Panc1 (cell line): ENCODE measurements at regions not wholly inside any gene's neighbourhood (a gene's known extent, or its start where the extent isn't known, plus 50 kb on each side); places are given as distances from the start of the nearest gene placed in this dataset.

Source experiments
- ATAC-seq: fragments of 200-7000 bp; cut with Tn5 transposase; 2 replicates; pipeline ENCODE4 v1.9.1; 2020; ENCODE audit warnings: mild to moderate bottlenecking, moderate library complexity
- BruUV-seq: library from RNA; stranded (reverse); fragments of 400-500 nt; replicated peaks from 2 replicates; lab custom pipeline; 2021; lab: Mats Ljungman, UMichigan
- CTCF ChIA-PET: fragments of 300-600 bp; sonication (Branson Sonifier 250); formaldehyde crosslinking; loops from one replicate; lab custom pipeline; 2022; ENCODE audit warnings: antibody characterized with exemption; lab: Charles Lee
- POLR2A ChIA-PET: fragments of 300-600 bp; sonication (Branson Sonifier 250); formaldehyde crosslinking; loops from one replicate; lab custom pipeline; 2022; ENCODE audit warnings: antibody characterized with exemption; lab: Charles Lee
- DNase-seq: peaks from one replicate; pipeline ENCODE4 v3.0.0-alpha.2; 2010; ENCODE audit warnings: low read depth, low spot score
- H3K27ac ChIP-seq: 2 replicates; pipeline ENCODE4 v1.5.1; 2011; ENCODE audit warnings: mild to moderate bottlenecking, low read length, inconsistent platforms
- H3K27me3 ChIP-seq: fragments of 200-500 bp; sonication (Bioruptor generic); 2 replicates; pipeline ENCODE4 v1.6.0; 2014; ENCODE audit warnings: low read length, inconsistent platforms; ENCODE audit not compliant: control insufficient read depth, insufficient read depth
- H3K36me3 ChIP-seq: fragments of 200-500 bp; sonication (Bioruptor generic); 2 replicates; pipeline ENCODE4 v1.5.1; 2014; ENCODE audit warnings: inconsistent platforms, mild to moderate bottlenecking, low read length, moderate library complexity; ENCODE audit not compliant: control insufficient read depth, insufficient read depth
- H3K4me1 ChIP-seq: 2 replicates; pipeline ENCODE4 v1.5.1; 2011; ENCODE audit warnings: inconsistent platforms, mild to moderate bottlenecking, low read length, moderate library complexity; ENCODE audit not compliant: control insufficient read depth, insufficient read depth
- H3K4me3 ChIP-seq, 2 experiments: 2 replicates each; pipeline ENCODE4 v1.5.1; 2011 to 2012; ENCODE audit warnings: low read depth in 2 of 2, low read length in 2 of 2, mild to moderate bottlenecking in 2 of 2, inconsistent platforms in 1 of 2, moderate library complexity in 1 of 2
- H3K9me3 ChIP-seq: fragments of 200-500 bp; sonication (Bioruptor generic); 2 replicates; pipeline ENCODE4 v1.5.1; 2014; ENCODE audit warnings: low read depth, mild to moderate bottlenecking, inconsistent platforms, low read length, moderate library complexity; ENCODE audit not compliant: control insufficient read depth, insufficient read depth
- POLR2AphosphoS5 ChIP-seq: IDR thresholded peaks from 2 replicates; pipeline ENCODE4 v1.6.1; 2012; ENCODE audit warnings: mild to moderate bottlenecking, low read depth, low read length, moderate library complexity
- SIN3A ChIP-seq: IDR thresholded peaks from 2 replicates; pipeline ENCODE4 v1.6.1; 2012; ENCODE audit warnings: low read depth, mild to moderate bottlenecking, low read length, moderate library complexity, borderline replicate concordance; ENCODE audit not compliant: insufficient read depth
- TCF7L2 ChIP-seq: IDR thresholded peaks from 2 replicates; pipeline ENCODE4 v1.6.1; 2011; ENCODE audit warnings: mild to moderate bottlenecking, low read depth, low read length, inconsistent platforms
- in situ Hi-C: cut with HindIII; loops from 2 replicates; pipeline ENCODE4 v1.10.0; 2016; ENCODE audit warnings: low sequenced_read_pairs, low pct_unique_long_range_greater_than_20kb
- intact Hi-C: fragments of 100-400 bp; cut with micrococcal nuclease; formaldehyde crosslinking; loops from one replicate; pipeline ENCODE4 v1.10.0; 2022; ENCODE audit not compliant: unreplicated experiment
- TF ChIP-seq, protein P1 (sequence below): fragments of 450-650 bp; IDR thresholded peaks from 2 replicates; pipeline ENCODE4 v1.5.1; 2017; ENCODE audit warnings: mild to moderate bottlenecking
- TF ChIP-seq, protein P2 (sequence below), 2 experiments: IDR thresholded peaks; 2 replicates each; pipeline ENCODE4 v1.6.1; 2011 to 2012; ENCODE audit warnings: low read depth in 2 of 2, control low read depth in 1 of 2, low read length in 1 of 2, mild to moderate bottlenecking in 1 of 2, moderate library complexity in 1 of 2; ENCODE audit not compliant: insufficient read depth in 1 of 2

DNA sequence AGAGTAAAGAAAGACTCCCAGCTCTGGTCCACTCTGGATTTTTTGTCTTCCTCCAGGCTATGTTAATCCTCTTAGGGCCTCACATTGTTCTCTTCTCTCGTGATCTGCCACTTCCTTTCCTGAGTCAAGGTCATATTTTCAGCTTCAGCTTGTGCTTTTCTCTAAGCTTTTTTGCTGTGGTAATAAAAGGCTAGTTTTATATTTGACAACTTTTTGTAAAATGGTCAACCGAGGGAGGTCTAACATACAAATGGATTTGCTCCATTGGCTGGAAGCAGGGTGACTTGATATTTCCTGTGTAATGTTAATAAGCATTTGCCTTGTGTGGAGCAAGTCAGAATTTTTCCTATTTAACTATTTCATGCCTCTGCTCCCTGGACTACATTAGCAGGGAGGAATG, 239.7 kb downstream of the RAB28 start:
- DNase-seq (no peak), ATAC-seq (no peak)
- H3K4me1 ChIP-seq = no peaks in the 10 kb centered on the region
- H3K4me3 ChIP-seq = no peak overlapping the region
- in situ Hi-C loops (no loop called here), intact Hi-C loops (no loop called here)
- H3K27me3 ChIP-seq = no peaks in the 10 kb centered on the region
- ChIA-PET POLR2A (no interaction called here), CTCF (no interaction called here)
- H3K9me3 ChIP-seq = no peaks in the 10 kb centered on the region
- TF ChIP-seq POLR2AphosphoS5 = no peak
- TF ChIP-seq SIN3A = no peak
- no peak overlapping the region for H3K27ac ChIP-seq
- no peaks in the 10 kb centered on the region for H3K36me3 ChIP-seq
- BruUV-seq = no TSS peak

DNA sequence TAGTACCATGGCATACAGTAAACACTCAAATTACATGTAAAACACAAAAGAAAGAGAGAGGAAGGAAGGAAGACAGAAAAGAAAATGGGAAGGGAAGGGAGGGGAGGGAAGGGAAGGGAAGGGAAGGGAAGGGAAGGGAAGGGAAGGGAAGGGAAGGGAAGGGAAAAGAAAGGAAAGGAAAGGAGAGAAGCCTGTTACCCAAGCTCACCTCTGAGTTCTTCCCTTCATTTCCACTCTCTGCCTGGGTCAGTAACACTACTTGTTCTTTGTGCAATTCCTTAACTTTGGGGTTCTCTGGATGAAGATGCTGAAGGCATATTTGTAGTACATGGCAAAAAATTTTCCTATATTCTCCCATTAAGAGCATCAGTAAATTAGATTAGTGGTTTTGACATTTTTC, 241.0 kb downstream of the RAB28 start:
- Histone ChIP-seq H3K4me1 (no peaks in the 10 kb centered on the region), H3K27ac (no peak overlapping the region), H3K36me3 (no peaks in the 10 kb centered on the region), H3K27me3 (no peaks in the 10 kb centered on the region), H3K9me3 (no peaks in the 10 kb centered on the region), H3K4me3 (no peak overlapping the region)
- ChIA-PET CTCF (no interaction called here), POLR2A (no interaction called here)
- intact Hi-C loops (no loop called here), in situ Hi-C loops (no loop called here)
- ATAC-seq (no peak), DNase-seq (no peak)
- TF ChIP-seq, protein P1, sequence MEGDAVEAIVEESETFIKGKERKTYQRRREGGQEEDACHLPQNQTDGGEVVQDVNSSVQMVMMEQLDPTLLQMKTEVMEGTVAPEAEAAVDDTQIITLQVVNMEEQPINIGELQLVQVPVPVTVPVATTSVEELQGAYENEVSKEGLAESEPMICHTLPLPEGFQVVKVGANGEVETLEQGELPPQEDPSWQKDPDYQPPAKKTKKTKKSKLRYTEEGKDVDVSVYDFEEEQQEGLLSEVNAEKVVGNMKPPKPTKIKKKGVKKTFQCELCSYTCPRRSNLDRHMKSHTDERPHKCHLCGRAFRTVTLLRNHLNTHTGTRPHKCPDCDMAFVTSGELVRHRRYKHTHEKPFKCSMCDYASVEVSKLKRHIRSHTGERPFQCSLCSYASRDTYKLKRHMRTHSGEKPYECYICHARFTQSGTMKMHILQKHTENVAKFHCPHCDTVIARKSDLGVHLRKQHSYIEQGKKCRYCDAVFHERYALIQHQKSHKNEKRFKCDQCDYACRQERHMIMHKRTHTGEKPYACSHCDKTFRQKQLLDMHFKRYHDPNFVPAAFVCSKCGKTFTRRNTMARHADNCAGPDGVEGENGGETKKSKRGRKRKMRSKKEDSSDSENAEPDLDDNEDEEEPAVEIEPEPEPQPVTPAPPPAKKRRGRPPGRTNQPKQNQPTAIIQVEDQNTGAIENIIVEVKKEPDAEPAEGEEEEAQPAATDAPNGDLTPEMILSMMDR = no peak
- no TSS peak for BruUV-seq

- no peak for DNase-seq
These were observed 244.1 kb downstream of the RAB28 start for GRCh38 chr4:13240066-13240465.

More at GRCh38 chr4:13240066-13240465, 244.1 kb downstream of the RAB28 start:
- Histone ChIP-seq H3K9me3 (no peaks in the 10 kb centered on the region), H3K36me3 (no peaks in the 10 kb centered on the region), H3K4me3 (no peak overlapping the region), H3K27ac (no peak overlapping the region), H3K27me3 (no peaks in the 10 kb centered on the region), H3K4me1 (no peaks in the 10 kb centered on the region)
- POLR2A ChIA-PET = no interaction called here
- no TSS peak for BruUV-seq
- no peak for ATAC-seq
- CTCF ChIA-PET = no interaction called here
- in situ Hi-C loops (no loop called here), intact Hi-C loops (no loop called here)
- TF ChIP-seq, protein P2, sequence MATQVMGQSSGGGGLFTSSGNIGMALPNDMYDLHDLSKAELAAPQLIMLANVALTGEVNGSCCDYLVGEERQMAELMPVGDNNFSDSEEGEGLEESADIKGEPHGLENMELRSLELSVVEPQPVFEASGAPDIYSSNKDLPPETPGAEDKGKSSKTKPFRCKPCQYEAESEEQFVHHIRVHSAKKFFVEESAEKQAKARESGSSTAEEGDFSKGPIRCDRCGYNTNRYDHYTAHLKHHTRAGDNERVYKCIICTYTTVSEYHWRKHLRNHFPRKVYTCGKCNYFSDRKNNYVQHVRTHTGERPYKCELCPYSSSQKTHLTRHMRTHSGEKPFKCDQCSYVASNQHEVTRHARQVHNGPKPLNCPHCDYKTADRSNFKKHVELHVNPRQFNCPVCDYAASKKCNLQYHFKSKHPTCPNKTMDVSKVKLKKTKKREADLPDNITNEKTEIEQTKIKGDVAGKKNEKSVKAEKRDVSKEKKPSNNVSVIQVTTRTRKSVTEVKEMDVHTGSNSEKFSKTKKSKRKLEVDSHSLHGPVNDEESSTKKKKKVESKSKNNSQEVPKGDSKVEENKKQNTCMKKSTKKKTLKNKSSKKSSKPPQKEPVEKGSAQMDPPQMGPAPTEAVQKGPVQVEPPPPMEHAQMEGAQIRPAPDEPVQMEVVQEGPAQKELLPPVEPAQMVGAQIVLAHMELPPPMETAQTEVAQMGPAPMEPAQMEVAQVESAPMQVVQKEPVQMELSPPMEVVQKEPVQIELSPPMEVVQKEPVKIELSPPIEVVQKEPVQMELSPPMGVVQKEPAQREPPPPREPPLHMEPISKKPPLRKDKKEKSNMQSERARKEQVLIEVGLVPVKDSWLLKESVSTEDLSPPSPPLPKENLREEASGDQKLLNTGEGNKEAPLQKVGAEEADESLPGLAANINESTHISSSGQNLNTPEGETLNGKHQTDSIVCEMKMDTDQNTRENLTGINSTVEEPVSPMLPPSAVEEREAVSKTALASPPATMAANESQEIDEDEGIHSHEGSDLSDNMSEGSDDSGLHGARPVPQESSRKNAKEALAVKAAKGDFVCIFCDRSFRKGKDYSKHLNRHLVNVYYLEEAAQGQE (IDR thresholded peaks at IDR 0.05; ENCODE audit: insufficient read depth in 1 of 2, low read depth in 2 of 2, low read length in 1 of 2) = no peak
- TF ChIP-seq, protein P1 = no peak
- TF ChIP-seq SIN3A (no peak), TCF7L2 (no peak), POLR2AphosphoS5 (no peak)
